Endothelial cell of umbilical vein (primary cell): ENCODE measurements at regions not wholly inside any gene's neighbourhood (a gene's known extent, or its start where the extent isn't known, plus 50 kb on each side); places are given as distances from the start of the nearest gene placed in this dataset.

Source experiments
- BruUV-seq: library from RNA; stranded (reverse); fragments of 400-500 nt; replicated peaks from 2 replicates; lab custom pipeline; 2021; lab: Mats Ljungman, UMichigan
- CTCF ChIA-PET: fragments of 300-600, 350-600 bp; sonication (Branson Sonifier 250); formaldehyde crosslinking; loops from one replicate; lab custom pipeline; 2021; ENCODE audit warnings: antibody characterized with exemption, inconsistent platforms; lab: Charles Lee
- POLR2A ChIA-PET: fragments of 300-600, 350-600 bp; sonication (Branson Sonifier 250); formaldehyde crosslinking; loops from one replicate; lab custom pipeline; 2021; ENCODE audit warnings: antibody characterized with exemption, inconsistent platforms; lab: Charles Lee
- DNase-seq: peaks from one replicate; pipeline ENCODE4 v3.0.0-alpha.2; 2011; ENCODE audit warnings: low read depth, low spot score
- FAIRE-seq: peaks from 2 replicates; lab custom pipeline; 2011; peaks lifted over from hg19 to GRCh38; lab: Jason Lieb, UNC
- H2AFZ ChIP-seq: 2 replicates; pipeline ENCODE4 v1.6.0; 2012; ENCODE audit warnings: low read depth, low read length, control low read depth, inconsistent platforms
- H3K27ac ChIP-seq: 2 replicates; pipeline ENCODE4 v1.5.1; 2011; ENCODE audit warnings: low read depth, mild to moderate bottlenecking, control low read depth, low read length, moderate library complexity; ENCODE audit not compliant: insufficient read depth
- H3K27me3 ChIP-seq, 2 experiments: 2 replicates each; pipeline versions ENCODE4 v1.6.0 to v1.6.1; 2011; ENCODE audit warnings: low read length in 2 of 2, mixed read lengths in 1 of 2; ENCODE audit not compliant: control insufficient read depth in 2 of 2, insufficient read depth in 2 of 2
- H3K36me3 ChIP-seq, 2 experiments: 2 replicates in 1 of 2; 3 replicates in 1 of 2; pipeline ENCODE4 v1.5.1; 2011; ENCODE audit warnings: low read length in 2 of 2, mild to moderate bottlenecking in 1 of 2, moderate library complexity in 1 of 2; ENCODE audit not compliant: control insufficient read depth in 2 of 2, insufficient read depth in 2 of 2; ENCODE audit errors: extremely low read depth in 1 of 2
- H3K4me1 ChIP-seq: 3 replicates; pipeline ENCODE4 v1.5.1; 2011; ENCODE audit warnings: mild to moderate bottlenecking, low read length; ENCODE audit not compliant: control insufficient read depth, insufficient read depth; ENCODE audit errors: extremely low read depth
- H3K4me2 ChIP-seq: 2 replicates; pipeline ENCODE4 v1.6.1; 2011; ENCODE audit warnings: low read length, control low read depth, mixed read lengths; ENCODE audit not compliant: insufficient read depth
- H3K4me3 ChIP-seq, 3 experiments: fragments of 200-600 bp in 1 of 3; sonication (generic), shearing (Covaris generic) in 1 of 3; replicated peaks in 1 of 3; 2 replicates each; pipeline ENCODE4 v1.5.1; 2011 to 2016; ENCODE audit warnings: control low read depth in 3 of 3, low read length in 3 of 3, mild to moderate bottlenecking in 2 of 3, inconsistent platforms in 1 of 3, low read depth in 1 of 3, moderate library complexity in 1 of 3; ENCODE audit not compliant: insufficient read depth in 1 of 3
- H3K79me2 ChIP-seq: 2 replicates; pipeline ENCODE4 v1.6.0; 2012; ENCODE audit warnings: low read length, inconsistent platforms; ENCODE audit not compliant: control insufficient read depth, insufficient read depth
- H3K9ac ChIP-seq: replicated peaks from 2 replicates; pipeline ENCODE3; 2011; ENCODE audit warnings: low read length, control low read depth; ENCODE audit not compliant: insufficient read depth; ENCODE audit errors: extremely low read depth
- H3K9me1 ChIP-seq: replicated peaks from 3 replicates; pipeline ENCODE4 v1.6.0; 2011; ENCODE audit warnings: mild to moderate bottlenecking, low read length; ENCODE audit not compliant: control insufficient read depth, insufficient read depth; ENCODE audit errors: extremely low read depth
- H3K9me3 ChIP-seq: replicated peaks from 2 replicates; pipeline ENCODE4 v1.5.1; 2012; ENCODE audit warnings: low read length, inconsistent platforms; ENCODE audit not compliant: control insufficient read depth, insufficient read depth
- H4K20me1 ChIP-seq: replicated peaks from 2 replicates; pipeline ENCODE3; 2011; ENCODE audit warnings: mild to moderate bottlenecking, low read length; ENCODE audit not compliant: control insufficient read depth, insufficient read depth; ENCODE audit errors: extremely low read depth
- CTCF ChIP-seq, 2 donors: IDR thresholded peaks; 1 replicate in 1 of 2; 2 replicates in 1 of 2; pipeline ENCODE4 v1.5.1; 2011; ENCODE audit warnings: low read length in 2 of 2, mild to moderate bottlenecking in 2 of 2, moderate library complexity in 2 of 2, control low read depth in 1 of 2, inconsistent platforms in 1 of 2, low read depth in 1 of 2; ENCODE audit not compliant: insufficient read depth in 1 of 2; ENCODE audit errors: extremely low read depth in 1 of 2
- EZH2 ChIP-seq: IDR thresholded peaks from 2 replicates; pipeline ENCODE4 v1.6.1; 2012; ENCODE audit warnings: borderline replicate concordance, low read depth, mild to moderate bottlenecking, moderate library complexity, low read length, inconsistent platforms; ENCODE audit not compliant: severe bottlenecking
- FOS ChIP-seq: IDR thresholded peaks from 2 replicates; pipeline ENCODE4 v1.6.1; 2011; ENCODE audit warnings: mild to moderate bottlenecking, low read length, moderate library complexity, borderline replicate concordance; ENCODE audit not compliant: insufficient read depth
- GATA2 ChIP-seq: IDR thresholded peaks from 2 replicates; pipeline ENCODE4 v1.7.0; 2011; ENCODE audit warnings: low read depth, mild to moderate bottlenecking, moderate library complexity, mixed read lengths, low read length; ENCODE audit not compliant: insufficient read length, insufficient read depth
- JUN ChIP-seq: IDR thresholded peaks from 2 replicates; pipeline ENCODE4 v1.6.1; 2011; ENCODE audit warnings: borderline replicate concordance, low read depth; ENCODE audit not compliant: insufficient read length, insufficient read depth
- MYC ChIP-seq: IDR thresholded peaks from one replicate; pipeline ENCODE4 v1.6.1; 2011; ENCODE audit warnings: mild to moderate bottlenecking, low read depth, low read length
- POLR2A ChIP-seq: IDR thresholded peaks from 2 replicates; pipeline ENCODE4 v1.6.1; 2012; ENCODE audit warnings: low read depth, mild to moderate bottlenecking, control low read depth, low read length
- POLR2AphosphoS5 ChIP-seq: IDR thresholded peaks from 2 replicates; pipeline ENCODE4 v1.6.1; 2012; ENCODE audit warnings: low read depth, mild to moderate bottlenecking, control low read depth, low read length, moderate library complexity; ENCODE audit not compliant: insufficient read depth
- dilution Hi-C: fragments of 300-500 bp; cut with MboI; formaldehyde crosslinking; loops from one replicate; pipeline ENCODE4 v1.15.0; 2019; ENCODE audit warnings: low sequenced_read_pairs; ENCODE audit not compliant: extremely low pct_ligation_motif_present
- intact Hi-C: fragments of 100-400 bp; cut with micrococcal nuclease; formaldehyde crosslinking; loops from one replicate; pipeline ENCODE4 v1.10.0; 2022
- TF ChIP-seq, protein P1 (sequence below): IDR thresholded peaks from 2 replicates; pipeline ENCODE4 v1.6.1; 2011; ENCODE audit not compliant: insufficient read depth, insufficient read length

DNA sequence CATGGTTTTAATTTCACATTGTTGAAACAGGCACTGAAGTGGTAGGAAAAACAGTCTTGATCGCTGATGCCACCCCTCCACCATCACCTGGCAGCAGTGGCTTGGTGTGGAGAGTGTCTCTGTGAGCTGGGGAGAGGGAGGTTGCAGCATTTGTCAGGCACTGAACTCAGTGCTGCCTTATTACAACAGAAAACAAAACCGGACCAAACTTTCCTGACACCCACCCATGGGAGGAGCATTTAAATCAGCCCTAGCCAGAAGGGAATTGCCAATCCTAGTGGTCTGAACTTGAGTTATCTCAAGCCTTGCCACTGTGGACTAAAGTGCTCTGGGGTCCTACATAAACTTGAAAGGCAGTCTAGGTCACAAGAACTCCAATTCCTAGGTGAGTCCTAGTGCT, 103.0 kb upstream of the LGALSL start:
- H3K27me3 ChIP-seq = peaks cover 8 to 9% of the 10 kb centered on the region in 2 experiments
- H3K4me1 ChIP-seq = no peaks in the 10 kb centered on the region
- H4K20me1 ChIP-seq = no peaks in the 10 kb centered on the region
- TF ChIP-seq JUN (no peak), MYC (no peak), POLR2A (no peak), GATA2 (no peak), EZH2 (no peak), FOS (no peak), POLR2AphosphoS5 (no peak), CTCF (IDR thresholded peaks at IDR 0.05; ENCODE audit: extremely low read depth in 1 of 2, insufficient read depth in 1 of 2, low read depth in 1 of 2, low read length in 2 of 2) (no peak)
- TF ChIP-seq, protein P1, sequence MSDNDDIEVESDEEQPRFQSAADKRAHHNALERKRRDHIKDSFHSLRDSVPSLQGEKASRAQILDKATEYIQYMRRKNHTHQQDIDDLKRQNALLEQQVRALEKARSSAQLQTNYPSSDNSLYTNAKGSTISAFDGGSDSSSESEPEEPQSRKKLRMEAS = no peak
- H3K79me2 ChIP-seq = no peaks in the 10 kb centered on the region
- H3K4me3 ChIP-seq = no peak overlapping the region
- H3K9me1 ChIP-seq = no peaks in the 10 kb centered on the region
- no peaks in the 10 kb centered on the region for H3K9me3 ChIP-seq
- H3K9ac ChIP-seq = no peak overlapping the region
- H2AFZ ChIP-seq = no peak overlapping the region
- intact Hi-C loops = no loop called here
- no peak overlapping the region for H3K27ac ChIP-seq
- ChIA-PET POLR2A (no interaction called here), CTCF (interaction anchor here (1.5 kb wide), 1 partner anchor 33 kb away, joined by 3 read pairs; no protein-coding TSS in a partner anchor)
- DNase-seq (no peak), FAIRE-seq (no peak)
- H3K4me2 ChIP-seq = no peak overlapping the region
- no peaks in the 10 kb centered on the region for H3K36me3 ChIP-seq
- BruUV-seq = no TSS peak
- dilution Hi-C loops = no loop called here
